PC-3 (cell line): ENCODE measurements at regions not wholly inside any gene's neighbourhood (a gene's known extent, or its start where the extent isn't known, plus 50 kb on each side); places are given as distances from the start of the nearest gene placed in this dataset.

ENCODE experiments used
- ATAC-seq: fragments of 200-7000 bp; cut with Tn5 transposase; 2 replicates; pipeline ENCODE4 v1.9.1; 2020; ENCODE audit warnings: mild to moderate bottlenecking, moderate library complexity
- BruUV-seq: library from RNA; stranded (reverse); fragments of 400-500 nt; replicated peaks from 2 replicates; lab custom pipeline; 2021; lab: Mats Ljungman, UMichigan
- CTCF ChIA-PET: fragments of 300-600 bp; sonication (Branson Sonifier 250); formaldehyde crosslinking; loops from one replicate; lab custom pipeline; 2022; ENCODE audit warnings: antibody characterized with exemption; lab: Charles Lee
- POLR2A ChIA-PET: fragments of 300-600 bp; sonication (Branson Sonifier 250); formaldehyde crosslinking; loops from one replicate; lab custom pipeline; 2022; ENCODE audit warnings: antibody characterized with exemption; ENCODE audit not compliant: unreplicated experiment; lab: Charles Lee
- DNase-seq: peaks from one replicate; pipeline ENCODE4 v3.0.0-alpha.2; 2015
- H2AFZ ChIP-seq: fragments of 300-600 bp; sonication (generic); 2 replicates; pipeline ENCODE4 v1.6.0; 2016; ENCODE audit warnings: antibody characterized with exemption, low read length
- H3F3A ChIP-seq: fragments of 300-600 bp; sonication (generic); one replicate; pipeline ENCODE4 v1.6.0; 2017; ENCODE audit warnings: antibody characterized with exemption, low read length, control low read depth, mild to moderate bottlenecking; ENCODE audit not compliant: unreplicated experiment
- H3K27ac ChIP-seq: fragments of 300-600 bp; sonication (generic); 2 replicates; pipeline ENCODE4 v1.5.1; 2016; ENCODE audit warnings: mild to moderate bottlenecking, low read length
- H3K27me3 ChIP-seq: fragments of 300-600 bp; sonication (generic); 2 replicates; pipeline ENCODE4 v1.6.1; 2016; ENCODE audit warnings: low read length, mixed read lengths
- H3K36me3 ChIP-seq: fragments of 300-600 bp; sonication (generic); 2 replicates; pipeline ENCODE4 v1.6.1; 2016; ENCODE audit warnings: low read depth, mixed run types, low read length, mixed read lengths
- H3K4me1 ChIP-seq: fragments of 300-600 bp; sonication (generic); 2 replicates; pipeline ENCODE4 v1.5.1; 2016; ENCODE audit warnings: low read length; ENCODE audit not compliant: insufficient read depth
- H3K4me2 ChIP-seq: fragments of 300-600 bp; sonication (generic); 2 replicates; pipeline ENCODE4 v1.6.0; 2016; ENCODE audit warnings: low read length
- H3K4me3 ChIP-seq: fragments of 300-600 bp; sonication (generic); 2 replicates; pipeline ENCODE4 v1.5.1; 2016; ENCODE audit warnings: mild to moderate bottlenecking, low read length, mixed read lengths
- H3K79me2 ChIP-seq: fragments of 300-600 bp; sonication (generic); 2 replicates; pipeline ENCODE4 v1.6.1; 2017; ENCODE audit warnings: low read length, mixed read lengths
- H3K9ac ChIP-seq: fragments of 300-600 bp; sonication (generic); 2 replicates; pipeline ENCODE4 v1.6.0; 2016; ENCODE audit warnings: mild to moderate bottlenecking, low read length
- H3K9me2 ChIP-seq: fragments of 300-600 bp; sonication (generic); replicated peaks from 2 replicates; pipeline ENCODE4 v1.6.1; 2016; ENCODE audit warnings: mixed run types, low read length, mixed read lengths
- H3K9me3 ChIP-seq: fragments of 300-600 bp; sonication (generic); 2 replicates; pipeline ENCODE4 v1.6.1; 2016; ENCODE audit warnings: low read length, mixed read lengths
- H4K20me1 ChIP-seq: fragments of 300-600 bp; sonication (generic); 2 replicates; pipeline ENCODE4 v1.6.1; 2016; ENCODE audit warnings: low read length, mixed read lengths
- EZH2 ChIP-seq: fragments of 300-600 bp; sonication (generic); IDR thresholded peaks from one replicate; pipeline ENCODE4 v1.6.1; 2017; ENCODE audit warnings: antibody characterized with exemption, mild to moderate bottlenecking, low read length; ENCODE audit not compliant: unreplicated experiment
- EZH2phosphoT487 ChIP-seq: fragments of 300-600 bp; sonication (generic); IDR thresholded peaks from 2 replicates; pipeline ENCODE4 v1.6.1; 2018; ENCODE audit warnings: mild to moderate bottlenecking, antibody characterized with exemption, low read length, borderline replicate concordance
- intact Hi-C: fragments of 100-400 bp; cut with micrococcal nuclease; formaldehyde crosslinking; loops from 2 replicates; pipeline ENCODE4 v1.9.0; 2023
- TF ChIP-seq, protein P1 (sequence below): fragments of 300-600 bp; sonication (generic); conservative IDR thresholded peaks from 2 replicates; pipeline ENCODE4 v1.5.1; 2017; ENCODE audit warnings: antibody characterized with exemption, low read depth, mild to moderate bottlenecking, low read length

DNA sequence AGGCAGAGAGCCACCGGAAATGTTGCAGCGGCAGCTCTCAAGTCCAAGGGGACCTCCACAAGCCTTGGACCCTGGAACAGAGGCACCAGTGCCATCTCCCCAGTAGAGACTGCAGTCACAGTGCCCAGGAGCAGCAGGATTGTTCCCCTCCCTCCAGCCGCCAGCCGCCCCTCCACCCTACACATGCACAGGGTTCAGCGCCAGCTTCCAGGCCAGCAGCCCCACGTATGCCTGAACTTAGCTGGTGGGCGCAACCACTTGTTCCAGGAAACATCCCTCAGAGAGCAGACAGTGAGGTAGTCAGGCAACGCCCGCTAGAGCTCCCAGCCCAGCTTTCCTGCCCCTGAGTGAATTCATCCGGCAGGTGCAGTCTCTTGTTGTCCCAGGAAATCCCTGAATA, 1098.1 kb upstream of the NCAM2 start:
- no peak overlapping the region for H3K9ac ChIP-seq
- no peaks in the 10 kb centered on the region for H3K27me3 ChIP-seq
- ChIA-PET POLR2A (no interaction called here), CTCF (no interaction called here)
- ATAC-seq (no peak), DNase-seq (no peak)
- no peak overlapping the region for H3K4me3 ChIP-seq
- H3K79me2 ChIP-seq, result no peaks in the 10 kb centered on the region
- H3F3A ChIP-seq, result no peaks in the 10 kb centered on the region
- no peak for TF ChIP-seq EZH2phosphoT487
- TF ChIP-seq EZH2, result no peak
- TF ChIP-seq, protein P1, sequence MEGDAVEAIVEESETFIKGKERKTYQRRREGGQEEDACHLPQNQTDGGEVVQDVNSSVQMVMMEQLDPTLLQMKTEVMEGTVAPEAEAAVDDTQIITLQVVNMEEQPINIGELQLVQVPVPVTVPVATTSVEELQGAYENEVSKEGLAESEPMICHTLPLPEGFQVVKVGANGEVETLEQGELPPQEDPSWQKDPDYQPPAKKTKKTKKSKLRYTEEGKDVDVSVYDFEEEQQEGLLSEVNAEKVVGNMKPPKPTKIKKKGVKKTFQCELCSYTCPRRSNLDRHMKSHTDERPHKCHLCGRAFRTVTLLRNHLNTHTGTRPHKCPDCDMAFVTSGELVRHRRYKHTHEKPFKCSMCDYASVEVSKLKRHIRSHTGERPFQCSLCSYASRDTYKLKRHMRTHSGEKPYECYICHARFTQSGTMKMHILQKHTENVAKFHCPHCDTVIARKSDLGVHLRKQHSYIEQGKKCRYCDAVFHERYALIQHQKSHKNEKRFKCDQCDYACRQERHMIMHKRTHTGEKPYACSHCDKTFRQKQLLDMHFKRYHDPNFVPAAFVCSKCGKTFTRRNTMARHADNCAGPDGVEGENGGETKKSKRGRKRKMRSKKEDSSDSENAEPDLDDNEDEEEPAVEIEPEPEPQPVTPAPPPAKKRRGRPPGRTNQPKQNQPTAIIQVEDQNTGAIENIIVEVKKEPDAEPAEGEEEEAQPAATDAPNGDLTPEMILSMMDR, result no peak
- H4K20me1 ChIP-seq, result no peaks in the 10 kb centered on the region
- no TSS peak for BruUV-seq
- intact Hi-C loops, result no loop called here
- H3K9me3 ChIP-seq, result no peaks in the 10 kb centered on the region
- no peak overlapping the region for H3K4me2 ChIP-seq
- no peak overlapping the region for H2AFZ ChIP-seq
- no peak overlapping the region for H3K27ac ChIP-seq
- H3K36me3 ChIP-seq, result no peaks in the 10 kb centered on the region
- H3K9me2 ChIP-seq, result no peaks in the 10 kb centered on the region
- no peaks in the 10 kb centered on the region for H3K4me1 ChIP-seq

- Histone ChIP-seq H3F3A (no peaks in the 10 kb centered on the region), H3K4me1 (no peaks in the 10 kb centered on the region), H3K36me3 (no peaks in the 10 kb centered on the region), H3K4me3 (no peak overlapping the region), H3K9ac (no peak overlapping the region), H3K27me3 (no peaks in the 10 kb centered on the region), H3K9me2 (no peaks in the 10 kb centered on the region), H3K27ac (no peak overlapping the region), H3K4me2 (no peak overlapping the region), H4K20me1 (no peaks in the 10 kb centered on the region), H3K79me2 (no peaks in the 10 kb centered on the region), H2AFZ (no peak overlapping the region), H3K9me3 (peaks cover 3% of the 10 kb centered on the region; the same call in 1 of the 2 replicates)
- BruUV-seq, result no TSS peak
- ATAC-seq (no peak), DNase-seq (no peak)
- intact Hi-C loops, result no loop called here
- ChIA-PET POLR2A (no interaction called here), CTCF (no interaction called here)
- TF ChIP-seq EZH2phosphoT487 (no peak), EZH2 (no peak)
- TF ChIP-seq, protein P1, result no peak
Observed at GRCh38 chr21:19908390-19908789, 1089.8 kb upstream of the NCAM2 start.

- DNase-seq (no peak), ATAC-seq (no peak)
- Histone ChIP-seq H3F3A (no peaks in the 10 kb centered on the region), H3K9me2 (no peaks in the 10 kb centered on the region), H3K4me2 (no peak overlapping the region), H3K27ac (no peak overlapping the region), H3K4me3 (no peak overlapping the region), H2AFZ (no peak overlapping the region), H3K36me3 (no peaks in the 10 kb centered on the region), H3K9ac (no peak overlapping the region), H3K9me3 (no peaks in the 10 kb centered on the region; the same call in 1 of the 2 replicates), H4K20me1 (no peaks in the 10 kb centered on the region), H3K79me2 (no peaks in the 10 kb centered on the region), H3K27me3 (no peaks in the 10 kb centered on the region), H3K4me1 (no peaks in the 10 kb centered on the region)
- ChIA-PET POLR2A (no interaction called here), CTCF (no interaction called here)
- TF ChIP-seq, protein P1, result no peak
- TF ChIP-seq EZH2phosphoT487 (no peak), EZH2 (no peak)
- intact Hi-C loops, result no loop called here
- BruUV-seq, result no TSS peak
Observed at GRCh38 chr21:19914028-19914427, 1084.2 kb upstream of the NCAM2 start.
